ENCODE measurements at regions not wholly inside any gene's neighbourhood (a gene's known extent, or its start where the extent isn't known, plus 50 kb on each side); places are given as distances from the start of the nearest gene placed in this dataset.

- TF ChIP-seq EZH2 (IDR thresholded peaks at IDR 0.05; ENCODE audit: low read depth) (no peak), CTCF (conservative IDR thresholded peaks at IDR 0.05) (no peak)
These were observed 260.0 kb upstream of the NREP start for GRCh38 chr5:112016980-112017379.
